ENCODE measurements at regions not wholly inside any gene's neighbourhood (a gene's known extent, or its start where the extent isn't known, plus 50 kb on each side); places are given as distances from the start of the nearest gene placed in this dataset.
"Not testable (repeated sequence)": the region's sequence is repeated elsewhere in the genome, so short reads cannot be mapped to it uniquely, and the experiment has no call there.

GRCh38 chr4:24236532-24236931 lies 346.7 kb upstream of the PPARGC1A start:
- no peak for DNase-seq

GRCh38 chr4:24236120-24236519 lies 346.3 kb upstream of the PPARGC1A start:
- DNase-seq = no peak

- DNase-seq = no peak
Observed at GRCh38 chr4:24235618-24236017, 345.8 kb upstream of the PPARGC1A start.

GRCh38 chr4:24234288-24234848 lies 344.5 kb upstream of the PPARGC1A start:
- DNase-seq = no peak

- DNase-seq = no peak
Observed at GRCh38 chr4:24230955-24231354, 341.1 kb upstream of the PPARGC1A start.

GRCh38 chr4:24229978-24230377 lies 340.1 kb upstream of the PPARGC1A start:
- DNase-seq = no peak

GRCh38 chr4:24228692-24229091 lies 338.8 kb upstream of the PPARGC1A start:
- DNase-seq = no peak

GRCh38 chr4:24226667-24227066 lies 336.8 kb upstream of the PPARGC1A start:
- DNase-seq = no peak

- DNase-seq = no peak
Observed at GRCh38 chr4:24226023-24226422, 336.2 kb upstream of the PPARGC1A start.

- DNase-seq = no peak
Observed at GRCh38 chr4:24224446-24224845, 334.6 kb upstream of the PPARGC1A start.

- DNase-seq = no peak
Observed at GRCh38 chr4:24219209-24219608, 329.4 kb upstream of the PPARGC1A start.

GRCh38 chr4:24218566-24218965 lies 328.7 kb upstream of the PPARGC1A start:
- no peak for DNase-seq

- no peak for DNase-seq
Observed at GRCh38 chr4:24214796-24215195, 324.9 kb upstream of the PPARGC1A start.

GRCh38 chr4:24213961-24214360 lies 324.1 kb upstream of the PPARGC1A start:
- no peak for DNase-seq

GRCh38 chr4:24212642-24213041 lies 322.8 kb upstream of the PPARGC1A start:
- DNase-seq = no peak

GRCh38 chr4:24211856-24212255 lies 322.0 kb upstream of the PPARGC1A start:
- no peak for DNase-seq

- no peak for DNase-seq
Observed at GRCh38 chr4:24210332-24210902, 320.6 kb upstream of the PPARGC1A start.

- no peak for DNase-seq
Observed at GRCh38 chr4:24209906-24210305, 320.1 kb upstream of the PPARGC1A start.

GRCh38 chr4:24209131-24209530 lies 319.3 kb upstream of the PPARGC1A start:
- no peak for DNase-seq

- no peak for DNase-seq
Observed at GRCh38 chr4:24208691-24209090, 318.8 kb upstream of the PPARGC1A start.

- DNase-seq = not testable (repeated sequence)
Observed at GRCh38 chr4:24204708-24205107, 314.9 kb upstream of the PPARGC1A start.

- no peak for DNase-seq
Observed at GRCh38 chr4:24203926-24204325, 314.1 kb upstream of the PPARGC1A start.

GRCh38 chr4:24202579-24202978 lies 312.7 kb upstream of the PPARGC1A start:
- DNase-seq = no peak

- no peak for DNase-seq
Observed at GRCh38 chr4:24197955-24198354, 308.1 kb upstream of the PPARGC1A start.

GRCh38 chr4:24196785-24197184 lies 306.9 kb upstream of the PPARGC1A start:
- DNase-seq = no peak
